H9 (cell line): ENCODE measurements at regions not wholly inside any gene's neighbourhood (a gene's known extent, or its start where the extent isn't known, plus 50 kb on each side); places are given as distances from the start of the nearest gene placed in this dataset.

Source experiments
- DNase-seq: peaks from one replicate; pipeline ENCODE4 v3.0.0-alpha.2; 2017
- H2AFZ ChIP-seq: one replicate; pipeline ENCODE4 v1.6.1; 2013; ENCODE audit warnings: mild to moderate bottlenecking, low read length, control low read depth, moderate library complexity
- H2AK5ac ChIP-seq: 2 replicates; pipeline ENCODE4 v1.6.1; 2013; ENCODE audit warnings: low read length, control low read depth, mixed read lengths; ENCODE audit not compliant: insufficient read length
- H2BK120ac ChIP-seq: one replicate; pipeline ENCODE4 v1.6.1; 2013; ENCODE audit warnings: low read depth, mild to moderate bottlenecking, low read length, control low read depth, inconsistent platforms; ENCODE audit not compliant: poor library complexity, severe bottlenecking
- H2BK12ac ChIP-seq: 2 replicates; pipeline ENCODE4 v1.6.1; 2013; ENCODE audit warnings: low read length, control low read depth, mixed read lengths, low read depth; ENCODE audit not compliant: insufficient read length
- H2BK15ac ChIP-seq: 2 replicates; pipeline ENCODE4 v1.6.1; 2013; ENCODE audit warnings: low read depth, low read length, control low read depth
- H2BK20ac ChIP-seq: one replicate; pipeline ENCODE4 v1.6.1; 2013; ENCODE audit warnings: low read depth, mild to moderate bottlenecking, low read length, control low read depth, inconsistent platforms; ENCODE audit not compliant: poor library complexity, severe bottlenecking
- H2BK5ac ChIP-seq: 2 replicates; pipeline ENCODE4 v1.6.1; 2013; ENCODE audit warnings: low read length, control low read depth, mixed read lengths; ENCODE audit not compliant: insufficient read length
- H3K14ac ChIP-seq: 2 replicates; pipeline ENCODE4 v1.6.1; 2013; ENCODE audit warnings: low read length, control low read depth; ENCODE audit not compliant: insufficient read depth
- H3K18ac ChIP-seq: 2 replicates; pipeline ENCODE4 v1.6.1; 2013; ENCODE audit warnings: low read depth, mild to moderate bottlenecking, mixed read lengths, low read length, control low read depth; ENCODE audit not compliant: insufficient read length
- H3K23ac ChIP-seq: 2 replicates; pipeline ENCODE4 v1.6.1; 2013; ENCODE audit warnings: low read length, control low read depth, mixed read lengths, low read depth; ENCODE audit not compliant: insufficient read length
- H3K23me2 ChIP-seq: 2 replicates; pipeline ENCODE4 v1.6.1; 2013; ENCODE audit warnings: low read depth, mild to moderate bottlenecking, mixed read lengths, low read length, control low read depth; ENCODE audit not compliant: insufficient read length, poor library complexity, severe bottlenecking
- H3K27ac ChIP-seq: 2 replicates; pipeline ENCODE4 v1.5.1; 2013; ENCODE audit warnings: low read length, control low read depth, mixed read lengths, low read depth; ENCODE audit not compliant: insufficient read length
- H3K27me3 ChIP-seq: 2 replicates; pipeline ENCODE4 v1.6.1; 2013; ENCODE audit warnings: low read length, control low read depth, inconsistent platforms; ENCODE audit not compliant: insufficient read depth
- H3K4ac ChIP-seq: 2 replicates; pipeline ENCODE4 v1.6.1; 2013; ENCODE audit warnings: low read depth, mild to moderate bottlenecking, control low read depth, inconsistent platforms, low read length, moderate library complexity
- H3K4me1 ChIP-seq: 2 replicates; pipeline ENCODE4 v1.6.1; 2013; ENCODE audit warnings: low read length, control low read depth, inconsistent platforms; ENCODE audit not compliant: insufficient read depth
- H3K4me2 ChIP-seq: 2 replicates; pipeline ENCODE4 v1.6.1; 2013; ENCODE audit warnings: low read length, control low read depth, mixed read lengths; ENCODE audit not compliant: insufficient read length, insufficient read depth
- H3K56ac ChIP-seq: 2 replicates; pipeline ENCODE4 v1.6.1; 2013; ENCODE audit warnings: low read depth, mild to moderate bottlenecking, mixed read lengths, low read length, control low read depth; ENCODE audit not compliant: insufficient read length
- H3K79me1 ChIP-seq: 2 replicates; pipeline ENCODE4 v1.6.1; 2013; ENCODE audit warnings: low read depth, mild to moderate bottlenecking, moderate library complexity, low read length, control low read depth, inconsistent platforms; ENCODE audit not compliant: insufficient read depth, poor library complexity, severe bottlenecking
- H3K79me2 ChIP-seq: 2 replicates; pipeline ENCODE4 v1.6.1; 2013; ENCODE audit warnings: low read length, control low read depth, inconsistent platforms; ENCODE audit not compliant: insufficient read depth
- H3K9ac ChIP-seq: 2 replicates; pipeline ENCODE4 v1.6.1; 2013; ENCODE audit warnings: low read length, control low read depth, mixed read lengths; ENCODE audit not compliant: insufficient read length; ENCODE audit errors: extremely low read depth
- H3K9me3 ChIP-seq: one replicate; pipeline ENCODE4 v1.6.1; 2013; ENCODE audit warnings: low read depth, low read length, inconsistent platforms; ENCODE audit not compliant: control insufficient read depth
- H3T11ph ChIP-seq: one replicate; pipeline ENCODE4 v1.6.1; 2013; ENCODE audit warnings: mild to moderate bottlenecking, low read length, control low read depth, inconsistent platforms
- H4K20me1 ChIP-seq: one replicate; pipeline ENCODE4 v1.6.1; 2013; ENCODE audit not compliant: control insufficient read depth, insufficient read length, insufficient read depth
- H4K5ac ChIP-seq: 2 replicates; pipeline ENCODE4 v1.6.1; 2013; ENCODE audit warnings: low read depth, mild to moderate bottlenecking, mixed read lengths, low read length, control low read depth; ENCODE audit not compliant: insufficient read length
- H4K8ac ChIP-seq: replicated peaks from 2 replicates; pipeline ENCODE4 v1.6.1; 2013; ENCODE audit warnings: low read length, control low read depth, mixed read lengths, low read depth; ENCODE audit not compliant: insufficient read length
- H4K91ac ChIP-seq: 2 replicates; pipeline ENCODE4 v1.6.1; 2013; ENCODE audit warnings: low read depth, mild to moderate bottlenecking, moderate library complexity, mixed read lengths, low read length, control low read depth; ENCODE audit not compliant: insufficient read length
- H3K27ac Mint-ChIP-seq, 3 experiments: 2 replicates in 2 of 3; 3 replicates in 1 of 3; pipeline ENCODE4 v1.8.0; 2020 to 2021; ENCODE audit warnings: mixed read lengths in 3 of 3, mild to moderate bottlenecking in 1 of 3, moderate library complexity in 1 of 3
- H3K27me3 Mint-ChIP-seq: 2 replicates; pipeline ENCODE4 v1.8.0; 2021; ENCODE audit warnings: low read depth, mild to moderate bottlenecking, moderate library complexity, mixed read lengths
- H3K36me3 Mint-ChIP-seq, 3 experiments: 2 replicates in 2 of 3; 3 replicates in 1 of 3; pipeline ENCODE4 v1.8.0; 2020 to 2021; ENCODE audit warnings: low read depth in 3 of 3, mixed read lengths in 3 of 3; ENCODE audit not compliant: insufficient read depth in 1 of 3
- H3K4me1 Mint-ChIP-seq, 2 experiments: 2 replicates each; pipeline ENCODE4 v1.8.0; 2020; ENCODE audit warnings: mixed read lengths in 2 of 2
- H3K4me3 Mint-ChIP-seq, 2 experiments: 2 replicates in 1 of 2; 3 replicates in 1 of 2; pipeline ENCODE4 v1.8.0; 2020 to 2021; ENCODE audit warnings: mild to moderate bottlenecking in 2 of 2, mixed read lengths in 2 of 2, moderate library complexity in 1 of 2
- H3K9me3 Mint-ChIP-seq, 2 experiments: 2 replicates in 1 of 2; 3 replicates in 1 of 2; pipeline ENCODE4 v1.8.0; 2020; ENCODE audit warnings: mild to moderate bottlenecking in 2 of 2, mixed read lengths in 2 of 2, moderate library complexity in 1 of 2
- CTCF ChIP-seq: fragments of 200-600 bp; sonication (generic); conservative IDR thresholded peaks from 3 replicates; pipeline ENCODE4 v1.8.0; 2021; ENCODE audit warnings: antibody characterized with exemption, mild to moderate bottlenecking
- WGBS: extraction: QIAGEN DNeasy Blood & Tissue Kit; methylation state at CpG from one replicate; pipeline ENCODE4 v1.1.7; 2013; ENCODE audit warnings: missing lambda C conversion rate, low lambda C conversion rate, mixed read lengths; ENCODE audit not compliant: insufficient read length; ENCODE audit errors: extremely low coverage; 5-methylcytosine and 5-hydroxymethylcytosine counted together

- H2BK5ac ChIP-seq, result no peak overlapping the region
- H3K9ac ChIP-seq, result no peak overlapping the region
- no peaks in the 10 kb centered on the region for H3K79me1 ChIP-seq
- peaks cover 3% of the 10 kb centered on the region; the same call in 1 of the 2 replicates for H3K4me1 ChIP-seq
- no peak overlapping the region for H3T11ph ChIP-seq
- Mint-ChIP-seq H3K27ac (no peak overlapping the region), H3K36me3 (no peaks in the 10 kb centered on the region), H3K4me3 (no peak overlapping the region), H3K4me1 (peaks cover 24 to 33% of the 10 kb centered on the region in 2 experiments), H3K27me3 (no peaks in the 10 kb centered on the region; the same call in 1 of the 2 replicates), H3K9me3 (0 out of 5 replicates have a peak, but pooled peaks cover 0 to 2% of the 10 kb centered on the region in 2 experiments)
- H4K8ac ChIP-seq, result no peak overlapping the region
- H3K27me3 ChIP-seq, result no peaks in the 10 kb centered on the region
- no peak overlapping the region for H3K56ac ChIP-seq
- no peak overlapping the region for H3K23ac ChIP-seq
- no peak overlapping the region for H2BK15ac ChIP-seq
- H4K91ac ChIP-seq, result no peak overlapping the region
- no peaks in the 10 kb centered on the region for H3K23me2 ChIP-seq
- H2AFZ ChIP-seq, result no peak overlapping the region
- H3K4me2 ChIP-seq, result no peak overlapping the region
- H2BK20ac ChIP-seq, result no peak overlapping the region
- H3K9me3 ChIP-seq, result no peaks in the 10 kb centered on the region
- no peak overlapping the region for H3K4ac ChIP-seq
- no peaks in the 10 kb centered on the region for H3K79me2 ChIP-seq
- no peak overlapping the region for H2BK12ac ChIP-seq
- no peak overlapping the region for H3K27ac ChIP-seq
- H3K14ac ChIP-seq, result no peak overlapping the region
- no peak for TF ChIP-seq CTCF
- no peaks in the 10 kb centered on the region for H4K20me1 ChIP-seq
- DNase-seq, result no peak
- no CpG with 5 or more reads among the region's 5 CpGs for WGBS
- no peak overlapping the region for H2BK120ac ChIP-seq
- no peak overlapping the region for H4K5ac ChIP-seq
- no peak overlapping the region for H2AK5ac ChIP-seq
- no peak overlapping the region for H3K18ac ChIP-seq
These were observed 327.0 kb downstream of the BCL11B start for GRCh38 chr14:98944989-98945388.
